GM21381 (cell line): ENCODE measurements at regions not wholly inside any gene's neighbourhood (a gene's known extent, or its start where the extent isn't known, plus 50 kb on each side); places are given as distances from the start of the nearest gene placed in this dataset.

Source experiments
- ATAC-seq: cut with Tn5 transposase; IDR thresholded peaks from one replicate; pipeline ENCODE4 v1.9.1; 2021; ENCODE audit warnings: mild to moderate bottlenecking, moderate library complexity; ENCODE audit not compliant: unreplicated experiment

- ATAC-seq, result no peak
These were observed 556.8 kb downstream of the NPHP4 start for GRCh38 chr1:5435414-5435813.

GRCh38 chr1:5432436-5432835, 559.8 kb downstream of the NPHP4 start:
- no peak for ATAC-seq

- ATAC-seq, result no peak
These were observed 561.1 kb downstream of the NPHP4 start for GRCh38 chr1:5430911-5431697.

GRCh38 chr1:5430136-5430535, 562.1 kb downstream of the NPHP4 start:
- ATAC-seq, result no peak

GRCh38 chr1:5428351-5428750, 563.9 kb downstream of the NPHP4 start:
- no peak for ATAC-seq

GRCh38 chr1:5427026-5427613, 565.1 kb downstream of the NPHP4 start:
- ATAC-seq, result no peak

- no peak for ATAC-seq
These were observed 567.2 kb downstream of the NPHP4 start for GRCh38 chr1:5424802-5425703.

- ATAC-seq, result no peak
These were observed 569.1 kb downstream of the NPHP4 start for GRCh38 chr1:5423109-5423508.

- no peak for ATAC-seq
These were observed 572.7 kb downstream of the NPHP4 start for GRCh38 chr1:5419501-5419900.

GRCh38 chr1:5416518-5416917, 575.7 kb downstream of the NPHP4 start:
- no peak for ATAC-seq

GRCh38 chr1:5415606-5416005, 576.6 kb downstream of the NPHP4 start:
- no peak for ATAC-seq

GRCh38 chr1:5410652-5411051, 581.6 kb downstream of the NPHP4 start:
- ATAC-seq, result no peak

GRCh38 chr1:5408401-5408800, 583.8 kb downstream of the NPHP4 start:
- no peak for ATAC-seq

GRCh38 chr1:5405263-5405662, 587.0 kb downstream of the NPHP4 start:
- ATAC-seq, result no peak

- no peak for ATAC-seq
These were observed 587.6 kb downstream of the NPHP4 start for GRCh38 chr1:5404412-5405203.

- no peak for ATAC-seq
These were observed 588.3 kb downstream of the NPHP4 start for GRCh38 chr1:5403935-5404334.

- no peak for ATAC-seq
These were observed 589.6 kb downstream of the NPHP4 start for GRCh38 chr1:5402618-5403017.

GRCh38 chr1:5399771-5400170, 592.5 kb downstream of the NPHP4 start:
- ATAC-seq, result no peak

GRCh38 chr1:5396593-5396992, 595.6 kb downstream of the NPHP4 start:
- ATAC-seq, result no peak

- no peak for ATAC-seq
These were observed 598.1 kb downstream of the NPHP4 start for GRCh38 chr1:5394111-5394510.

GRCh38 chr1:5393603-5394002, 598.6 kb downstream of the NPHP4 start:
- ATAC-seq, result no peak
